A673 (cell line): ENCODE measurements at regions not wholly inside any gene's neighbourhood (a gene's known extent, or its start where the extent isn't known, plus 50 kb on each side); places are given as distances from the start of the nearest gene placed in this dataset.

Source experiments
- EZH2 ChIP-seq: fragments of 200-600 bp; sonication (generic); IDR thresholded peaks from 2 replicates; pipeline ENCODE4 v1.6.1; 2017; ENCODE audit warnings: borderline replicate concordance, low read depth, mild to moderate bottlenecking, mixed read lengths, antibody characterized with exemption, low read length; ENCODE audit not compliant: poor library complexity, severe bottlenecking
- TF ChIP-seq, protein P1 (sequence below): fragments of 300-800, 200-600 bp; sonication (generic); conservative IDR thresholded peaks from 2 replicates; pipeline ENCODE4 v1.5.1; 2017; ENCODE audit warnings: low read depth, mild to moderate bottlenecking, antibody characterized with exemption, low read length, moderate library complexity, mixed read lengths

DNA sequence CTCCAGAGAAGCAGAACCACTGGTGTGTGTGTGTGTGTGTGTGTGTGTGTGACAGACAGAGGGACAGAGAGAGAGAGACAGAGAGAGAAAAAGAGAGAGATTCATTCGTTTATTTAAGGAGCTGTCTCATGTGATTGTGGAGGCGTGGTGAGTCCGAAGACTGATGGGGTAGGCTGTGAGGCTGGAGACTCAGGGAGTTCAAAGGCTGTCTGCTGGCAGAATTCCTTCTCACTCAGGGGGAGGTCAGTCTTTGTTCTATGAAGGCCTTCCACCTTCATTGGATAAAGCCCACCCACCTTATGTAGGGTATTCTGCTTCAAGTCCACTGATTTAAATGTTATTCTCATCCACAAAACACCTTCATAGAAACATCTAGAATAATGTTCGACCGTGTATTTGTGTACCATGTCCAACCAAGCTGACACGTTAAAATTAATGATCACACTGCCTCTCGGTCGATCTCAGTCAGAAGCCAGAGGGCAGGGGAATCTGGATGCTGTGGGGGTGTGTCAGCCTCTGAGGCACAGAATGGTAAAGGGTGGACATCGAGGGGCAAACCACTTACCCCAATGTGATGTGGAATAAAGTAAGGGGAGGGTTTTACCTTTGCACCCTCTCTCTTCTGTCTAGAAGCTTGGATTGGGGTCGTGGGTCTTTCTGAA is 275.6 kb downstream of the SLC4A3 start:
- no peak for TF ChIP-seq EZH2
- TF ChIP-seq, protein P1, sequence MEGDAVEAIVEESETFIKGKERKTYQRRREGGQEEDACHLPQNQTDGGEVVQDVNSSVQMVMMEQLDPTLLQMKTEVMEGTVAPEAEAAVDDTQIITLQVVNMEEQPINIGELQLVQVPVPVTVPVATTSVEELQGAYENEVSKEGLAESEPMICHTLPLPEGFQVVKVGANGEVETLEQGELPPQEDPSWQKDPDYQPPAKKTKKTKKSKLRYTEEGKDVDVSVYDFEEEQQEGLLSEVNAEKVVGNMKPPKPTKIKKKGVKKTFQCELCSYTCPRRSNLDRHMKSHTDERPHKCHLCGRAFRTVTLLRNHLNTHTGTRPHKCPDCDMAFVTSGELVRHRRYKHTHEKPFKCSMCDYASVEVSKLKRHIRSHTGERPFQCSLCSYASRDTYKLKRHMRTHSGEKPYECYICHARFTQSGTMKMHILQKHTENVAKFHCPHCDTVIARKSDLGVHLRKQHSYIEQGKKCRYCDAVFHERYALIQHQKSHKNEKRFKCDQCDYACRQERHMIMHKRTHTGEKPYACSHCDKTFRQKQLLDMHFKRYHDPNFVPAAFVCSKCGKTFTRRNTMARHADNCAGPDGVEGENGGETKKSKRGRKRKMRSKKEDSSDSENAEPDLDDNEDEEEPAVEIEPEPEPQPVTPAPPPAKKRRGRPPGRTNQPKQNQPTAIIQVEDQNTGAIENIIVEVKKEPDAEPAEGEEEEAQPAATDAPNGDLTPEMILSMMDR = no peak
